ENCODE measurements at regions not wholly inside any gene's neighbourhood (a gene's known extent, or its start where the extent isn't known, plus 50 kb on each side); places are given as distances from the start of the nearest gene placed in this dataset.

- no peak for DNase-seq (ENCODE audit: low read depth in 2 of 2)
Observed at GRCh38 chr2:120936476-120937334, 201.0 kb downstream of the GLI2 start.

- no peak for DNase-seq (ENCODE audit: low read depth in 2 of 2)
Observed at GRCh38 chr2:120937686-120938044, 202.0 kb downstream of the GLI2 start.

GRCh38 chr2:120938045-120938771 is 202.5 kb downstream of the GLI2 start:
- DNase-seq (ENCODE audit: low read depth in 2 of 2) = no peak

- DNase-seq (ENCODE audit: low read depth in 2 of 2) = no peak
Observed at GRCh38 chr2:120939595-120940318, 204.1 kb downstream of the GLI2 start.

GRCh38 chr2:120940319-120940696 is 204.6 kb downstream of the GLI2 start:
- DNase-seq (ENCODE audit: low read depth in 2 of 2) = no peak

- no peak for DNase-seq (ENCODE audit: low read depth in 2 of 2)
Observed at GRCh38 chr2:120940726-120941256, 205.1 kb downstream of the GLI2 start.

- no peak for DNase-seq (ENCODE audit: low read depth in 2 of 2)
Observed at GRCh38 chr2:120941571-120942120, 206.0 kb downstream of the GLI2 start.

- no peak for DNase-seq (ENCODE audit: low read depth in 2 of 2)
Observed at GRCh38 chr2:120942658-120943057, 207.0 kb downstream of the GLI2 start.

GRCh38 chr2:120943403-120944034 is 207.9 kb downstream of the GLI2 start:
- no peak for DNase-seq (ENCODE audit: low read depth in 2 of 2)

GRCh38 chr2:120944575-120944974 is 208.9 kb downstream of the GLI2 start:
- DNase-seq (ENCODE audit: low read depth in 2 of 2) = no peak

GRCh38 chr2:120945091-120945490 is 209.4 kb downstream of the GLI2 start:
- DNase-seq (ENCODE audit: low read depth in 2 of 2) = no peak

- DNase-seq (ENCODE audit: low read depth in 2 of 2) = no peak
Observed at GRCh38 chr2:120945832-120946499, 210.3 kb downstream of the GLI2 start.

- DNase-seq (ENCODE audit: low read depth in 2 of 2) = no peak
Observed at GRCh38 chr2:120947327-120947726, 211.7 kb downstream of the GLI2 start.

GRCh38 chr2:120947982-120948661 is 212.5 kb downstream of the GLI2 start:
- no peak for DNase-seq (ENCODE audit: low read depth in 2 of 2)

- no peak for DNase-seq (ENCODE audit: low read depth in 2 of 2)
Observed at GRCh38 chr2:120948662-120949011, 213.0 kb downstream of the GLI2 start.

GRCh38 chr2:120949027-120949956 is 213.6 kb downstream of the GLI2 start:
- no peak for DNase-seq (ENCODE audit: low read depth in 2 of 2)

- no peak for DNase-seq (ENCODE audit: low read depth in 2 of 2)
Observed at GRCh38 chr2:120949957-120950590, 214.4 kb downstream of the GLI2 start.

GRCh38 chr2:120951693-120952092 is 216.0 kb downstream of the GLI2 start:
- no peak for DNase-seq (ENCODE audit: low read depth in 2 of 2)

- no peak for DNase-seq (ENCODE audit: low read depth in 2 of 2)
Observed at GRCh38 chr2:120952318-120952717, 216.7 kb downstream of the GLI2 start.
